IgD-negative memory B cell (primary cell): ENCODE measurements at regions not wholly inside any gene's neighbourhood (a gene's known extent, or its start where the extent isn't known, plus 50 kb on each side); places are given as distances from the start of the nearest gene placed in this dataset.

ENCODE experiments used
- H3K27ac Mint-ChIP-seq, 3 donors: one replicate each; pipeline ENCODE4 v1.8.0; 2020 to 2022; ENCODE audit warnings: mild to moderate bottlenecking in 3 of 3, mixed read lengths in 3 of 3, moderate library complexity in 1 of 3
- H3K27me3 Mint-ChIP-seq: one replicate; pipeline ENCODE4 v1.8.0; 2021; ENCODE audit warnings: mixed read lengths
- H3K36me3 Mint-ChIP-seq: one replicate; pipeline ENCODE4 v1.8.0; 2020; ENCODE audit warnings: mild to moderate bottlenecking, mixed read lengths
- H3K4me1 Mint-ChIP-seq, 3 donors: one replicate each; pipeline ENCODE4 v1.8.0; 2020 to 2022; ENCODE audit warnings: mixed read lengths in 3 of 3, mild to moderate bottlenecking in 1 of 3
- H3K4me3 Mint-ChIP-seq, 4 donors: one replicate each; pipeline ENCODE4 v1.8.0; 2020 to 2022; ENCODE audit warnings: mild to moderate bottlenecking in 4 of 4, mixed read lengths in 4 of 4, moderate library complexity in 3 of 4
- H3K9me3 Mint-ChIP-seq, 3 donors: one replicate each; pipeline ENCODE4 v1.8.0; 2020 to 2021; ENCODE audit warnings: mixed read lengths in 3 of 3, mild to moderate bottlenecking in 1 of 3

- Mint-ChIP-seq H3K27me3 (no peaks in the 10 kb centered on the region), H3K27ac (no peak overlapping the region), H3K36me3 (no peaks in the 10 kb centered on the region), H3K9me3 (peaks cover 1 to 6% (median 4%) of the 10 kb centered on the region in 3 donors), H3K4me3 (no peak overlapping the region), H3K4me1 (peaks cover 0 to 3% (median 0%) of the 10 kb centered on the region in 3 donors)
Observed at GRCh38 chr2:34316788-34317187, 717.7 kb upstream of the FAM98A start.

- H3K4me3 Mint-ChIP-seq, result no peak overlapping the region
- H3K36me3 Mint-ChIP-seq, result no peaks in the 10 kb centered on the region
- no peaks in the 10 kb centered on the region for H3K27me3 Mint-ChIP-seq
- no peak overlapping the region for H3K27ac Mint-ChIP-seq
- peaks cover 0 to 6% (median 4%) of the 10 kb centered on the region in 3 donors for H3K9me3 Mint-ChIP-seq
- H3K4me1 Mint-ChIP-seq, result peaks cover 0 to 3% (median 0%) of the 10 kb centered on the region in 3 donors
Observed at GRCh38 chr2:34311816-34312215, 712.7 kb upstream of the FAM98A start.

GRCh38 chr2:34308140-34308539, 709.0 kb upstream of the FAM98A start:
- H3K9me3 Mint-ChIP-seq, result peaks cover 0 to 6% (median 0%) of the 10 kb centered on the region in 3 donors
- no peak overlapping the region for H3K27ac Mint-ChIP-seq
- H3K4me3 Mint-ChIP-seq, result no peak overlapping the region
- H3K27me3 Mint-ChIP-seq, result no peaks in the 10 kb centered on the region
- H3K4me1 Mint-ChIP-seq, result no peaks in the 10 kb centered on the region
- no peaks in the 10 kb centered on the region for H3K36me3 Mint-ChIP-seq

- H3K27ac Mint-ChIP-seq, result no peak overlapping the region
- no peak overlapping the region for H3K4me3 Mint-ChIP-seq
- no peaks in the 10 kb centered on the region for H3K36me3 Mint-ChIP-seq
- H3K27me3 Mint-ChIP-seq, result no peaks in the 10 kb centered on the region
- peaks cover 0 to 5% (median 0%) of the 10 kb centered on the region in 3 donors for H3K9me3 Mint-ChIP-seq
- no peaks in the 10 kb centered on the region for H3K4me1 Mint-ChIP-seq
Observed at GRCh38 chr2:34307636-34308035, 708.5 kb upstream of the FAM98A start.

GRCh38 chr2:34306745-34307144, 707.6 kb upstream of the FAM98A start:
- Mint-ChIP-seq H3K9me3 (peaks cover 0 to 3% (median 0%) of the 10 kb centered on the region in 3 donors), H3K36me3 (no peaks in the 10 kb centered on the region), H3K27me3 (no peaks in the 10 kb centered on the region), H3K4me1 (no peaks in the 10 kb centered on the region), H3K4me3 (no peak overlapping the region), H3K27ac (no peak overlapping the region)

- Mint-ChIP-seq H3K36me3 (no peaks in the 10 kb centered on the region), H3K27me3 (no peaks in the 10 kb centered on the region), H3K9me3 (peaks cover 0 to 6% (median 0%) of the 10 kb centered on the region in 3 donors), H3K4me3 (no peak overlapping the region), H3K27ac (no peak overlapping the region), H3K4me1 (no peaks in the 10 kb centered on the region)
Observed at GRCh38 chr2:34305587-34305986, 706.5 kb upstream of the FAM98A start.

GRCh38 chr2:34294961-34295360, 695.9 kb upstream of the FAM98A start:
- peaks cover 0 to 4% (median 0%) of the 10 kb centered on the region in 3 donors for H3K9me3 Mint-ChIP-seq
- no peak overlapping the region for H3K27ac Mint-ChIP-seq
- no peaks in the 10 kb centered on the region for H3K36me3 Mint-ChIP-seq
- no peaks in the 10 kb centered on the region for H3K27me3 Mint-ChIP-seq
- no peaks in the 10 kb centered on the region for H3K4me1 Mint-ChIP-seq
- H3K4me3 Mint-ChIP-seq, result no peak overlapping the region

GRCh38 chr2:34291076-34291475, 692.0 kb upstream of the FAM98A start:
- H3K36me3 Mint-ChIP-seq, result no peaks in the 10 kb centered on the region
- H3K9me3 Mint-ChIP-seq, result peaks cover 2 to 4% (median 3%) of the 10 kb centered on the region in 3 donors
- no peak overlapping the region for H3K27ac Mint-ChIP-seq
- no peaks in the 10 kb centered on the region for H3K4me1 Mint-ChIP-seq
- H3K4me3 Mint-ChIP-seq, result no peak overlapping the region
- no peaks in the 10 kb centered on the region for H3K27me3 Mint-ChIP-seq

- Mint-ChIP-seq H3K27ac (no peak overlapping the region), H3K36me3 (no peaks in the 10 kb centered on the region)
Observed at GRCh38 chr2:34288016-34288415, 688.9 kb upstream of the FAM98A start.

GRCh38 chr2:34280606-34281005, 681.5 kb upstream of the FAM98A start:
- H3K36me3 Mint-ChIP-seq, result no peaks in the 10 kb centered on the region
- H3K4me3 Mint-ChIP-seq, result no peak overlapping the region
- H3K27ac Mint-ChIP-seq, result no peak overlapping the region
- no peaks in the 10 kb centered on the region for H3K4me1 Mint-ChIP-seq
- H3K27me3 Mint-ChIP-seq, result no peaks in the 10 kb centered on the region
- peaks cover 0 to 12% (median 2%) of the 10 kb centered on the region in 3 donors for H3K9me3 Mint-ChIP-seq

More at GRCh38 chr2:34288016-34288415, 688.9 kb upstream of the FAM98A start:
- Mint-ChIP-seq H3K4me3 (no peak overlapping the region), H3K9me3 (peaks cover 4 to 8% (median 6%) of the 10 kb centered on the region in 3 donors), H3K27me3 (no peaks in the 10 kb centered on the region), H3K4me1 (no peaks in the 10 kb centered on the region)

GRCh38 chr2:34266908-34267697, 668.0 kb upstream of the FAM98A start:
- H3K9me3 Mint-ChIP-seq, result peaks cover 3 to 7% (median 3%) of the 10 kb centered on the region in 3 donors
- no peak overlapping the region for H3K27ac Mint-ChIP-seq
- peaks cover 0 to 3% (median 0%) of the 10 kb centered on the region in 3 donors for H3K4me1 Mint-ChIP-seq
- peak overlapping the region in 1 of 4 donors; percentile 30 for H3K4me3 Mint-ChIP-seq
- H3K27me3 Mint-ChIP-seq, result no peaks in the 10 kb centered on the region
- H3K36me3 Mint-ChIP-seq, result no peaks in the 10 kb centered on the region

- no peak overlapping the region for H3K27ac Mint-ChIP-seq
- peaks cover 2% of the 10 kb centered on the region for H3K36me3 Mint-ChIP-seq
- H3K27me3 Mint-ChIP-seq, result no peaks in the 10 kb centered on the region
- H3K9me3 Mint-ChIP-seq, result peaks cover 0 to 4% (median 3%) of the 10 kb centered on the region in 3 donors
- H3K4me3 Mint-ChIP-seq, result no peak overlapping the region
- no peaks in the 10 kb centered on the region for H3K4me1 Mint-ChIP-seq
Observed at GRCh38 chr2:34261701-34262100, 662.6 kb upstream of the FAM98A start.

- Mint-ChIP-seq H3K27me3 (no peaks in the 10 kb centered on the region), H3K27ac (no peak overlapping the region), H3K9me3 (peaks cover 0 to 1% (median 0%) of the 10 kb centered on the region in 3 donors), H3K4me1 (no peaks in the 10 kb centered on the region), H3K4me3 (no peak overlapping the region), H3K36me3 (peaks cover 2% of the 10 kb centered on the region)
Observed at GRCh38 chr2:34254272-34254878, 655.3 kb upstream of the FAM98A start.

- Mint-ChIP-seq H3K27ac (no peak overlapping the region), H3K27me3 (no peaks in the 10 kb centered on the region), H3K4me3 (no peak overlapping the region), H3K36me3 (no peaks in the 10 kb centered on the region), H3K4me1 (no peaks in the 10 kb centered on the region), H3K9me3 (peaks cover 0 to 7% (median 3%) of the 10 kb centered on the region in 3 donors)
Observed at GRCh38 chr2:34252111-34252510, 653.0 kb upstream of the FAM98A start.

GRCh38 chr2:34251578-34251977, 652.5 kb upstream of the FAM98A start:
- Mint-ChIP-seq H3K27ac (no peak overlapping the region), H3K9me3 (peaks cover 0 to 7% (median 2%) of the 10 kb centered on the region in 3 donors), H3K4me1 (no peaks in the 10 kb centered on the region), H3K27me3 (no peaks in the 10 kb centered on the region), H3K36me3 (no peaks in the 10 kb centered on the region), H3K4me3 (no peak overlapping the region)
